ENCODE measurements at regions not wholly inside any gene's neighbourhood (a gene's known extent, or its start where the extent isn't known, plus 50 kb on each side); places are given as distances from the start of the nearest gene placed in this dataset.

- TF ChIP-seq, protein P1, sequence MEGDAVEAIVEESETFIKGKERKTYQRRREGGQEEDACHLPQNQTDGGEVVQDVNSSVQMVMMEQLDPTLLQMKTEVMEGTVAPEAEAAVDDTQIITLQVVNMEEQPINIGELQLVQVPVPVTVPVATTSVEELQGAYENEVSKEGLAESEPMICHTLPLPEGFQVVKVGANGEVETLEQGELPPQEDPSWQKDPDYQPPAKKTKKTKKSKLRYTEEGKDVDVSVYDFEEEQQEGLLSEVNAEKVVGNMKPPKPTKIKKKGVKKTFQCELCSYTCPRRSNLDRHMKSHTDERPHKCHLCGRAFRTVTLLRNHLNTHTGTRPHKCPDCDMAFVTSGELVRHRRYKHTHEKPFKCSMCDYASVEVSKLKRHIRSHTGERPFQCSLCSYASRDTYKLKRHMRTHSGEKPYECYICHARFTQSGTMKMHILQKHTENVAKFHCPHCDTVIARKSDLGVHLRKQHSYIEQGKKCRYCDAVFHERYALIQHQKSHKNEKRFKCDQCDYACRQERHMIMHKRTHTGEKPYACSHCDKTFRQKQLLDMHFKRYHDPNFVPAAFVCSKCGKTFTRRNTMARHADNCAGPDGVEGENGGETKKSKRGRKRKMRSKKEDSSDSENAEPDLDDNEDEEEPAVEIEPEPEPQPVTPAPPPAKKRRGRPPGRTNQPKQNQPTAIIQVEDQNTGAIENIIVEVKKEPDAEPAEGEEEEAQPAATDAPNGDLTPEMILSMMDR (conservative IDR thresholded peaks at IDR 0.05; ENCODE audit: low read length), result no peak
- TF ChIP-seq EZH2phosphoT487 (IDR thresholded peaks at IDR 0.05; ENCODE audit: borderline replicate concordance, low read depth, low read length), result no peak
Observed at GRCh38 chr13:104198801-104199200, 1132.6 kb upstream of the SLC10A2 start.

Measured in OCI-LY7 (cell line).